Adrenal gland (tissue), 9 donors: ENCODE measurements at regions not wholly inside any gene's neighbourhood (a gene's known extent, or its start where the extent isn't known, plus 50 kb on each side); places are given as distances from the start of the nearest gene placed in this dataset.

Source experiments
- DNase-seq, 7 donors: peaks; one replicate each; pipeline ENCODE4 v3.0.0-alpha.2; 2019 to 2020
- H3K27ac ChIP-seq, 5 donors: fragments of 200-600 bp; sonication (generic) in 4 of 5; 1 replicate in 3 of 5; 2 replicates in 2 of 5; pipeline versions ENCODE4 v1.5.1 to v1.8.0; 2016 to 2020; ENCODE audit warnings: mild to moderate bottlenecking in 1 of 5
- H3K27me3 ChIP-seq: fragments of 200-600 bp; 2 replicates; pipeline ENCODE4 v1.8.0; 2021
- H3K36me3 ChIP-seq, 2 donors: fragments of 200-600 bp; replicated peaks in 1 of 2; 1 replicate in 1 of 2; 2 replicates in 1 of 2; pipeline versions ENCODE4 v1.5.1 to v1.8.0; 2018 to 2022
- H3K4me1 ChIP-seq, 2 donors: fragments of 200-600 bp; replicated peaks in 1 of 2; 1 replicate in 1 of 2; 2 replicates in 1 of 2; pipeline versions ENCODE4 v1.5.1 to v1.8.0; 2018 to 2021
- H3K4me3 ChIP-seq, 4 donors: fragments of 200-600 bp; sonication (generic) in 3 of 4; one replicate each; pipeline ENCODE4 v1.5.1; 2016 to 2018
- H3K9me3 ChIP-seq, 3 donors: fragments of 200-600 bp; sonication (generic) in 1 of 3; replicated peaks in 1 of 3; 1 replicate in 2 of 3; 2 replicates in 1 of 3; pipeline versions ENCODE4 v1.5.1 to v1.8.0; 2016 to 2021
- CTCF ChIP-seq, 6 experiments: fragments of 450-650 bp in 4 of 6; fragments of 200-600 bp in 2 of 6; sonication (generic) in 1 of 6; IDR thresholded peaks; 1 replicate in 5 of 6; 2 replicates in 1 of 6; pipeline versions ENCODE4 v1.5.1 to v1.8.0; 2016 to 2021; ENCODE audit warnings: antibody characterized with exemption in 6 of 6, mild to moderate bottlenecking in 2 of 6, moderate library complexity in 1 of 6
- POLR2A ChIP-seq, 2 donors: fragments of 450-650 bp; IDR thresholded peaks; one replicate each; pipeline ENCODE4 v1.6.1; 2017; ENCODE audit warnings: antibody characterized with exemption in 2 of 2, mild to moderate bottlenecking in 2 of 2, moderate library complexity in 1 of 2
- WGBS, 4 donors: extraction: QIAGEN DNeasy Blood & Tissue Kit in 2 of 4; methylation state at CpG; one replicate each; pipeline versions ENCODE4 v1.1.5 to v1.1.7; 2013 to 2017; 5-methylcytosine and 5-hydroxymethylcytosine counted together
- intact Hi-C, 2 donors: fragments of 100-400 bp; cut with DNase I; formaldehyde crosslinking; loops; one replicate each; pipeline versions ENCODE4 v1.14.1 to v1.15.0; 2022 to 2023
- donor health status: healthy with polysubstance abuse.
- donor health status: Bipolar disorder and iron deficiency.
- donor health status: DM: yes; HTN: yes; CAD: no.
- donor health status: DM: no; HTN: no; CAD: no.
- donor health status: DM: no; HTN: no; CAD: no.

- H3K9me3 ChIP-seq: no peaks in the 10 kb centered on the region
- H3K4me1 ChIP-seq: no peaks in the 10 kb centered on the region
- no peak overlapping the region for H3K4me3 ChIP-seq
- no peaks in the 10 kb centered on the region for H3K36me3 ChIP-seq
- intact Hi-C loops: no loop called here
- WGBS, 4 donors: 73 to 93% (median 87%) methylated on average over 6 of the region's 6 CpGs
- DNase-seq: no peak
- TF ChIP-seq POLR2A (IDR thresholded peaks at IDR 0.05): no peak
- TF ChIP-seq CTCF (IDR thresholded peaks at IDR 0.05): no peak
- H3K27me3 ChIP-seq: no peaks in the 10 kb centered on the region
- H3K27ac ChIP-seq: no peak overlapping the region
Observed at GRCh38 chr9:85349046-85349445, 392.7 kb downstream of the AGTPBP1 start.

- no peak overlapping the region for H3K4me3 ChIP-seq
- no peak for TF ChIP-seq CTCF (IDR thresholded peaks at IDR 0.05)
- TF ChIP-seq POLR2A (IDR thresholded peaks at IDR 0.05): no peak
- H3K4me1 ChIP-seq: no peaks in the 10 kb centered on the region
- intact Hi-C loops: no loop called here
- no peaks in the 10 kb centered on the region for H3K27me3 ChIP-seq
- no peaks in the 10 kb centered on the region for H3K9me3 ChIP-seq
- no peak for DNase-seq
- no peaks in the 10 kb centered on the region for H3K36me3 ChIP-seq
- 62 to 79% (median 77%) methylated on average over 6 of the region's 6 CpGs for WGBS, 4 donors
- H3K27ac ChIP-seq: no peak overlapping the region
Observed at GRCh38 chr9:85347541-85347940, 394.2 kb downstream of the AGTPBP1 start.

GRCh38 chr9:85344901-85345300, 396.9 kb downstream of the AGTPBP1 start:
- no peaks in the 10 kb centered on the region for H3K27me3 ChIP-seq
- no peaks in the 10 kb centered on the region for H3K9me3 ChIP-seq
- H3K36me3 ChIP-seq: no peaks in the 10 kb centered on the region
- no peaks in the 10 kb centered on the region for H3K4me1 ChIP-seq
- H3K27ac ChIP-seq: no peak overlapping the region
- intact Hi-C loops: no loop called here
- no peak overlapping the region for H3K4me3 ChIP-seq
- no peak for DNase-seq
- TF ChIP-seq CTCF (IDR thresholded peaks at IDR 0.05) (no peak), POLR2A (IDR thresholded peaks at IDR 0.05) (no peak)
- 52 to 82% (median 78%) methylated on average over 4 of the region's 4 CpGs for WGBS, 4 donors

- Histone ChIP-seq H3K27ac (no peak overlapping the region), H3K27me3 (no peaks in the 10 kb centered on the region), H3K9me3 (no peaks in the 10 kb centered on the region), H3K4me1 (no peaks in the 10 kb centered on the region), H3K4me3 (no peak overlapping the region), H3K36me3 (no peaks in the 10 kb centered on the region)
- 38 to 43% (median 39%) methylated on average over 2 of the region's 2 CpGs for WGBS, 4 donors
- DNase-seq: no peak
- intact Hi-C loops: no loop called here
- TF ChIP-seq POLR2A (IDR thresholded peaks at IDR 0.05) (no peak), CTCF (IDR thresholded peaks at IDR 0.05) (no peak)
Observed at GRCh38 chr9:85339338-85339737, 402.4 kb downstream of the AGTPBP1 start.
